GM23248 (cell line): ENCODE measurements at regions not wholly inside any gene's neighbourhood (a gene's known extent, or its start where the extent isn't known, plus 50 kb on each side); places are given as distances from the start of the nearest gene placed in this dataset.

ENCODE experiments used
- DNase-seq: peaks from one replicate; pipeline ENCODE4 v3.0.0-alpha.2; 2015
- H2AFZ ChIP-seq: fragments of 200-600 bp; sonication (generic); 2 replicates; pipeline ENCODE4 v1.6.1; 2016; ENCODE audit warnings: antibody characterized with exemption
- H3F3A ChIP-seq: fragments of 200-600 bp; sonication (generic); 2 replicates; pipeline ENCODE4 v1.6.1; 2016; ENCODE audit warnings: mild to moderate bottlenecking, antibody characterized with exemption, mixed run types; ENCODE audit not compliant: insufficient read depth
- H3K27ac ChIP-seq: fragments of 200-600 bp; sonication (generic); 2 replicates; pipeline ENCODE4 v1.5.1; 2016; ENCODE audit warnings: mild to moderate bottlenecking
- H3K27me3 ChIP-seq: fragments of 200-600 bp; sonication (generic); replicated peaks from 2 replicates; pipeline ENCODE4 v1.6.1; 2016; ENCODE audit warnings: mild to moderate bottlenecking; ENCODE audit not compliant: insufficient read depth
- H3K36me3 ChIP-seq: fragments of 200-600 bp; sonication (generic); 2 replicates; pipeline ENCODE4 v1.6.1; 2016; ENCODE audit warnings: low read depth, mild to moderate bottlenecking
- H3K4me1 ChIP-seq: fragments of 200-600 bp; sonication (generic); 2 replicates; pipeline ENCODE4 v1.6.1; 2016; ENCODE audit warnings: mild to moderate bottlenecking; ENCODE audit not compliant: insufficient read depth
- H3K4me2 ChIP-seq: fragments of 200-600 bp; sonication (generic); one replicate; pipeline ENCODE4 v1.6.1; 2016; ENCODE audit warnings: mild to moderate bottlenecking; ENCODE audit not compliant: unreplicated experiment
- H3K4me3 ChIP-seq: fragments of 200-600 bp; sonication (generic); 2 replicates; pipeline ENCODE4 v1.5.1; 2016; ENCODE audit warnings: mild to moderate bottlenecking
- H3K79me2 ChIP-seq: fragments of 200-600 bp; sonication (generic); 2 replicates; pipeline ENCODE4 v1.6.1; 2016; ENCODE audit warnings: mild to moderate bottlenecking; ENCODE audit not compliant: insufficient read depth
- H3K9ac ChIP-seq: fragments of 200-600 bp; sonication (generic); 2 replicates; pipeline ENCODE4 v1.6.1; 2016; ENCODE audit warnings: mild to moderate bottlenecking
- H3K9me2 ChIP-seq: fragments of 200-600 bp; sonication (generic); 2 replicates; pipeline ENCODE4 v1.6.1; 2016; ENCODE audit warnings: mixed run types, mild to moderate bottlenecking, moderate library complexity; ENCODE audit not compliant: insufficient read depth
- H3K9me3 ChIP-seq: fragments of 200-600 bp; sonication (generic); one replicate; pipeline ENCODE4 v1.6.1; 2017; ENCODE audit warnings: low read depth
- H4K20me1 ChIP-seq: fragments of 200-600 bp; sonication (generic); 2 replicates; pipeline ENCODE4 v1.6.0; 2016; ENCODE audit not compliant: insufficient read depth
- EZH2 ChIP-seq: fragments of 200-600 bp; sonication (generic); IDR thresholded peaks from 2 replicates; pipeline ENCODE4 v1.6.1; 2018; ENCODE audit warnings: antibody characterized with exemption, mild to moderate bottlenecking; ENCODE audit not compliant: insufficient read depth, poor library complexity, severe bottlenecking
- EZH2phosphoT487 ChIP-seq: fragments of 200-600 bp; sonication (generic); IDR thresholded peaks from 2 replicates; pipeline ENCODE4 v1.6.1; 2018; ENCODE audit warnings: antibody characterized with exemption, moderate library complexity, mild to moderate bottlenecking, low read depth; ENCODE audit not compliant: insufficient read depth
- WGBS, 2 experiments: methylation state at CpG; one replicate each; pipeline ENCODE4 v1.1.6; 2015 to 2017; ENCODE audit warnings: low lambda C conversion rate in 2 of 2, low coverage in 1 of 2; ENCODE audit errors: missing lambda C conversion rate in 2 of 2; 5-methylcytosine and 5-hydroxymethylcytosine counted together
- in situ Hi-C: fragments of 300-500 bp; cut with MboI; formaldehyde crosslinking; loops from 2 replicates; pipeline ENCODE4 v1.15.0; 2020

GRCh38 chr1:60835649-60836048 lies 246.7 kb upstream of the NFIA start:
- TF ChIP-seq EZH2 (no peak), EZH2phosphoT487 (no peak)
- Histone ChIP-seq H3K9ac (no peak overlapping the region), H4K20me1 (no peaks in the 10 kb centered on the region), H3K9me2 (no peaks in the 10 kb centered on the region), H3K27ac (no peak overlapping the region), H3K36me3 (no peaks in the 10 kb centered on the region), H3F3A (no peaks in the 10 kb centered on the region), H3K4me3 (no peak overlapping the region), H3K79me2 (no peaks in the 10 kb centered on the region), H3K9me3 (no peaks in the 10 kb centered on the region), H3K27me3 (0 out of 2 replicates have a peak, but pooled peaks cover 4% of the 10 kb centered on the region), H3K4me2 (no peak overlapping the region), H2AFZ (no peak overlapping the region), H3K4me1 (no peaks in the 10 kb centered on the region)
- DNase-seq = no peak
- 81 to 83% methylated on average over 5 of the region's 5 CpGs for WGBS, 2 experiments
- in situ Hi-C loops = loop anchor here (25.0 kb wide), 1 partner anchor 1027 kb away; no protein-coding TSS in a partner anchor

GRCh38 chr1:60833173-60833572 lies 249.2 kb upstream of the NFIA start:
- H3K27me3 ChIP-seq = peaks cover 4% of the 10 kb centered on the region
- H3K4me2 ChIP-seq = no peak overlapping the region
- TF ChIP-seq EZH2 (no peak), EZH2phosphoT487 (no peak)
- no peak overlapping the region for H3K4me3 ChIP-seq
- DNase-seq = no peak
- no peaks in the 10 kb centered on the region for H3K9me3 ChIP-seq
- no peaks in the 10 kb centered on the region for H3K79me2 ChIP-seq
- H4K20me1 ChIP-seq = no peaks in the 10 kb centered on the region
- no peak overlapping the region for H3K27ac ChIP-seq
- H3K9me2 ChIP-seq = no peaks in the 10 kb centered on the region
- no peaks in the 10 kb centered on the region for H3F3A ChIP-seq
- no peaks in the 10 kb centered on the region for H3K36me3 ChIP-seq
- WGBS, 2 experiments = 54 to 61% methylated on average over 3 of the region's 3 CpGs
- in situ Hi-C loops = loop anchor here (25.0 kb wide), 1 partner anchor 1029 kb away; no protein-coding TSS in a partner anchor
- H2AFZ ChIP-seq = no peak overlapping the region
- no peak overlapping the region for H3K9ac ChIP-seq
- no peaks in the 10 kb centered on the region for H3K4me1 ChIP-seq

DNA sequence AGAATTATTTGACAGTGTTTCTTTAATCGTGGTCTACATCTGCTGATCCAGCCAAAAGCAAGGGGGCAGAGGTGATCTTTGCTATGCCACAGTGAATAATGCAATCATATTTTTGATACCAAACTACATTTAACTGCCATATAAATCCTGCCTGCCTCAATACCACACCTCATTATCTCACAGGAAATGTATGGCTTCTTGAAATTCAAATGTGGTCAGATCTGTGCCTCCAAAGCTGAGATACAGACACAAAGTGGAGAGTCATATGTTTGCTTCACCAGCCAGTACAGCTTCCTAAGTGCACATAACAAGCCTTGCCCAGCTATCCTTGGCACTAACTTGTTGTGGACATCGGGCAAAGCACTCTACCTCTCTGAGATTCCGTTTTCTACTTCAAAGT lies 250.0 kb upstream of the NFIA start:
- Histone ChIP-seq H3K79me2 (no peaks in the 10 kb centered on the region), H2AFZ (no peak overlapping the region), H3K4me1 (no peaks in the 10 kb centered on the region), H3K9me2 (no peaks in the 10 kb centered on the region), H4K20me1 (no peaks in the 10 kb centered on the region), H3K4me2 (no peak overlapping the region), H3K9me3 (no peaks in the 10 kb centered on the region), H3K27ac (no peak overlapping the region), H3F3A (no peaks in the 10 kb centered on the region), H3K9ac (no peak overlapping the region), H3K4me3 (no peak overlapping the region), H3K36me3 (no peaks in the 10 kb centered on the region), H3K27me3 (peaks cover 4% of the 10 kb centered on the region)
- WGBS, 2 experiments = 33 to 34% methylated on average over 3 of the region's 3 CpGs
- TF ChIP-seq EZH2 = no peak
- TF ChIP-seq EZH2phosphoT487 = no peak
- in situ Hi-C loops = loop anchor here (25.0 kb wide), 1 partner anchor 1030 kb away; no protein-coding TSS in a partner anchor
- no peak for DNase-seq

DNA sequence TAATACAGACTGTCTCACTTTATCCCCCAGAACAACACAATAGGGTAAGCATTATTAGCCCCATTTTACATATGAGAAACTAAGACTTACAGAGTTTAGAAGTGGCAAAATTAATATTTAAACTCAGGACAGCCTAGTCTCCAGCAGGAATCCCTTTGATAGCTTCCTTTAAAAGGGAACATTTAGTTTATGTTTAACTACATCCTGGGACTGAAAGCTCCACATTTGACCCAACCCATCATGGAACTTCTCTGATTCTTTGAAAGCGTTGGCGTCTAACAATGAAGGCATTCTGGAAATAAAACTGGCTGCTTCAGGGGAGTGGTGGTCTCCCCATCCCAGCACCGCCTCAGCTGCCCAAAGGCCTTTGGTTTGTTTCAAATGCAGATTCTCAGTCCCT lies 250.6 kb upstream of the NFIA start:
- in situ Hi-C loops = loop anchor here (25.0 kb wide), 1 partner anchor 1031 kb away; no protein-coding TSS in a partner anchor
- no peaks in the 10 kb centered on the region for H3K4me1 ChIP-seq

More for the DNA sequence above, 250.6 kb upstream of the NFIA start:
- Histone ChIP-seq H3K79me2 (no peaks in the 10 kb centered on the region), H3K36me3 (no peaks in the 10 kb centered on the region), H3K9ac (no peak overlapping the region), H3K4me2 (no peak overlapping the region), H3K9me3 (no peaks in the 10 kb centered on the region), H3K9me2 (no peaks in the 10 kb centered on the region), H3K27ac (no peak overlapping the region), H4K20me1 (no peaks in the 10 kb centered on the region), H3F3A (no peaks in the 10 kb centered on the region), H2AFZ (no peak overlapping the region), H3K4me3 (no peak overlapping the region), H3K27me3 (peaks cover 4% of the 10 kb centered on the region)
- TF ChIP-seq EZH2phosphoT487 (no peak), EZH2 (no peak)
- 58 to 70% methylated on average over 3 of the region's 3 CpGs for WGBS, 2 experiments
- DNase-seq = no peak
